ENCODE measurements at regions not wholly inside any gene's neighbourhood (a gene's known extent, or its start where the extent isn't known, plus 50 kb on each side); places are given as distances from the start of the nearest gene placed in this dataset.
"Not testable (repeated sequence)": the region's sequence is repeated elsewhere in the genome, so short reads cannot be mapped to it uniquely, and the experiment has no call there.

DNA sequence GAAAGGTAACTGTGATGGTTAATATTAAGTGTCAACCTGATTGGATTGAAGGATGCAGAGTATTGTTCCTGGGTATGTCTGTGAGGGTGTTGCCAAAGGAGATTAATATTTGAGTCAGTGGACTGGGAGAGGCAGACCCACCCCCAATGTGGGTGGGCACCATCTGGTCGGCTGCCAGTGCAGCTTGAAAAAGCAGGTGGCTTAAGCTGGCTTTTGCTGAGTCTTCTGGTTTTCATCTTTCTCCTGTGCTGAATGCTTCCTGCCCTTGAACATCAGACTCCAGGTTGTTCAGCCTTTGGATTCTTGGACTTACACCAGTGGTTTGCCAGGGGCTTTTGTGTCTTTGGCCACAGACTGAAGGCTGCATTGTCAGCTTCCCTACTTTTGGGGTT is 243.2 kb downstream of the ATXN7L3B start:
- in situ Hi-C loops (cut with MboI; ENCODE audit: low pct_unique_long_range_greater_than_20kb, low sequenced_read_pairs); DNase-seq: not testable (repeated sequence)

DNA sequence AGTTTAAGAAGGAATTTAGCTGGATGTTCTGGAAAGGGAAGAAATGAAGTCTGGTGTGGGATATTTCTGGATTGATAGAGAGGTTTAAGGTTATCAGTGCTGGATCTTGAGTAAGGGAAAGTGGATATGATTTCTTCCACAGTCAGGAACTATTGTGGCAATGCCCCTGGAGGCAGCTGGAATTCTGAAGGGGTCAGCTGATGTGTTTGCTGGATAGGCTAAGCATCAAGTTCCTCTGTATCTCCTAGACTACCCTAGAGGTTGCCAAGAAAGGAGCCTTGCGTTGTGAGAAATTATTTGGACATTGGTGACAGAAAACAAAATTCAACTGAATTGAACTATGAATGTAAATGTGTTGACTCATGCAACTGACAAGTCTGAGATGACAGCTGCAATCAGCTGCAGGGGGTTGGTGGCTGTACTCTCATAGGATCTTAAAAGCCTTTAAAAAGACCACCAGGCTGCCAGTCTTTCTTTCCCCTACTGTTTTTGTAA is 244.4 kb downstream of the ATXN7L3B start:
- in situ Hi-C loops (cut with MboI; ENCODE audit: low pct_unique_long_range_greater_than_20kb, low sequenced_read_pairs) = no loop called here
- no peak for DNase-seq

- in situ Hi-C loops (cut with MboI; ENCODE audit: low pct_unique_long_range_greater_than_20kb, low sequenced_read_pairs) = no loop called here
- DNase-seq = no peak
Measured at GRCh38 chr12:74790931-74791330, 253.3 kb downstream of the ATXN7L3B start.

DNA sequence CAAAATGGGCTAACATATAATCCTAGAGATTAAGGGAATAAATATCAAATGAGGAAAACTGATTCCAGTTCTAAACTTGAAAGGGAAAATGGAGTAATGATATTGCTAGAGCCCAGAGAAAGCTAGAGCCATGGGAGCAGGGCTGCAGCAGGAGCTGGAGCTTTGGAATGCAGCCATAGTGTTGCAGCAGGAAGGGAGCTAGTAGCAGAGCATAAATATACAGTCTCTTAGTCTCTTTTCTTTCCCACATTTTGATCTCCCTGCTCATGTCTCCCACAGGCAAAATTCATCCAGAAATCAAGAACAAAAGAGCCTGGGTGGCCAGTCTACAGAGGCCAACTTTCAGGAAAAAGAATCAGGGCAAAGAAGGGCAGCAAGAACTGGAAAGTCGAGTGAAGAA is 253.7 kb downstream of the ATXN7L3B start:
- in situ Hi-C loops (cut with MboI; ENCODE audit: low pct_unique_long_range_greater_than_20kb, low sequenced_read_pairs) = no loop called here
- no peak for DNase-seq

DNA sequence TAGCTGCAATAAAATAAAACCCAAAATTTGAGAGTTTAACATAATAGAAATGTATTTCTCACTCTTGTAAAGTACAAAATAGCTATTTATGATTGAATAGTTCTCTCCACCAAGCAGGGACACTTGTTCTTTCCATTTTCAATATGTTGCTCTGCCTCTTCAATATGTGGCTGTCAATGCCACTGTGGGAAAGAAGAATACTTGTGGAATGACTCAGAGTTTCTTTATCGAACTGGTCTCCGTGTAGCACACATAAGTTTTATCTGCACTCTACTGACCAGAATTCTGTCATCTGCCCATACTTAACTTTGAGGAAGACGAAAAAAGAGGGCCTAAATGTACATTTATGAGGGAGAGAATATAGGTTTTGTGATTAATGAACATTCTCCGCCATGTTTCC is 256.9 kb downstream of the ATXN7L3B start:
- in situ Hi-C loops (cut with MboI; ENCODE audit: low pct_unique_long_range_greater_than_20kb, low sequenced_read_pairs) = no loop called here

DNA sequence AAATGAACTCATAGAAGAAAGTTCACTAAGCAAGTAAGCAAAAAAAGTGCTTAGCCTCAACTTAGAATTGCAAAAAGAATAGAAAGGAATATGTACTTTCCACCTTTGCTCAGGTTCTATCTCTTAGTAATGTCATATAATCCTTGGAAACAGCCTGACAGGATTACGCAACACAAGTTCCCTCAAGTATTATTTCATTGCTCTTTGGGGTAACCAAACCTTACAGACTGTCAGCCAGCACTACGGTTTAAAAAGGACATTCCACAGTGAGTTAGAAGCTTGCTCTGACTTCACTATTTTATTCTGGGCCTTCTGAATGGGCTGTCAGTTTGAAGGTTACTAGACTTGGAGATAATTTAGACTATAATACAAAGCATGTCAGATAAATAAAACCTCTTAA is 264.0 kb downstream of the ATXN7L3B start:
- in situ Hi-C loops (cut with MboI; ENCODE audit: low pct_unique_long_range_greater_than_20kb, low sequenced_read_pairs) = no loop called here
- no peak for DNase-seq

More for the DNA sequence above, 256.9 kb downstream of the ATXN7L3B start:
- no peak for DNase-seq

DNA sequence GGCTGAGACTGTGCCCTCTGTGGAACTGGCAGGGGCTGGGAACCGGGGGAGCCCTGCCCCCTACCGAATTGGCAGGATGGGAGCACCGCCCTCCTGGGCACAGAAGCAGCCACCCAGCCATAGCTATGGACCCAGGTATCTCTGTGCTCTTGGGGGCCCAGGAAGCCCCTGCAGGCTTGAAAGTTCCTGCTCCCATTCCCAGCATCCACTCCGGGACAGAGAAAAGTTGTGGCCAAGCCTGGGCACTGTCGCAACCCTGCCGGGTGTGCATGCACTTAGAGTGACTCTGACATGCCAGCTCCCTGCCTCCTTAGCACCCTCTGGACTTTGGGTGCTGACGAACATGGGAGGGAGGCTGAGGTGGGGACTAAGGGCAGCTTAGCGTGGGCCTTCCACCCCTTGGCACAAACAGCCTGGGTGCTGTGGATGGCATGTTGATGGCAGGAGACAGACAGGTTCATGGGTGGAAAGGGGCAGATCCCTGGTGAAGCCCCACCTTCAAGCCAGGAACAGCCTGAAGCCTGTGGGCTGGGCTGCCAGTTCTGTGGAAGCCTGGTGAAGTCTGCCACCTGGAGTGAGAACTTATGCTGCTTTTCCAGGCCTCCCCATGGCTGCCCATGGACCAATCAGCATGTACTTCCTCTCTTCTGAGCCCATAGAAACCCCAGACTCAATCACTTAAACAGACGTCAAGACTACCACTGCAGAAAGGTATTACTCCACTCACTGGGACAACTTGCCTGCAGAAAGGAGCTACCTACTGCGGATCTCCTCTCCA is 279.0 kb downstream of the ATXN7L3B start:
- peak; percentile 1 for DNase-seq
- in situ Hi-C loops (cut with MboI; ENCODE audit: low pct_unique_long_range_greater_than_20kb, low sequenced_read_pairs) = no loop called here

DNA sequence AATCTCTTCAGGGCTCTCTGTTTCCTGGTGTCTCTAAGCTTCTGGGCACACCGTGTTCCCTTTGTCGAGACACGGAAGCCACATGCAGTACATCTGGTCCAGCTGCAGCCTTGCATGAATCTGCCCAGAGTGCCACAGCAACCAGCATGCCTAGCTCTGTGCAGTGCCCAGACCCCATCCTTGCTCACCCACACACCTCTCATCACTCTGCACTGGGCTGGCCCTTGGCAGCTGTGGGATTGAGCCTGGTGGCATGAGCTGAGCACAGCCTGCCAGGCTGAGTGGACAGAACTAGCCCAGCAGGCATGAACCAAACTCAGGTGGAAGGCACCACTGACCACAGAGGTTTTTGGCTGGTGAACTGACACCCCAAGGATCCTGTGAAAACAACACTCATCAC is 279.9 kb downstream of the ATXN7L3B start:
- in situ Hi-C loops (cut with MboI; ENCODE audit: low pct_unique_long_range_greater_than_20kb, low sequenced_read_pairs) = no loop called here
- DNase-seq = no peak

- in situ Hi-C loops (cut with MboI; ENCODE audit: low pct_unique_long_range_greater_than_20kb, low sequenced_read_pairs) = no loop called here
- no peak for DNase-seq
Measured at GRCh38 chr12:74818412-74818811, 280.8 kb downstream of the ATXN7L3B start.

- in situ Hi-C loops (cut with MboI; ENCODE audit: low pct_unique_long_range_greater_than_20kb, low sequenced_read_pairs) = no loop called here
- no peak for DNase-seq
Measured at GRCh38 chr12:74820324-74820723, 282.7 kb downstream of the ATXN7L3B start.

DNA sequence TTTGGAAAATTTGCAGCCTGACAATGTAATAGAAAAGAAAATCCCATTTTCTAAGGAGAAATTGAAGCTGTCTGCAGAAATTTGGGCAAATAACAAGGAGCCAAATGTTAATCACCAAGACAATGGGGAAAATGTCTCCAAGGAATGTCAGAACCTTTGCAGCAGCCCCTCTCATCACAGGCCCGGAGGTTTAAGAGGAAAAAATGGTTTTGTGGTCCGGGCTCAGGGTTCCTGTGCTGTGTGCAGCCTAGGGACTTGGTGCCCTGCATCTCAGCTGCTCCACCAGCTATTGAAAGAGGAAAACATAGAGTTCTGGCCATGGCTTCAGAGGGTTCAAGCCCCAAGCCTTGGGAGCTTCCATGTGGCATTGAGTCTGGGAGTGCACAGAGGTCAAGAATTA is 298.9 kb downstream of the ATXN7L3B start:
- in situ Hi-C loops (cut with MboI; ENCODE audit: low pct_unique_long_range_greater_than_20kb, low sequenced_read_pairs) = no loop called here
- DNase-seq = no peak

GRCh38 chr12:74846116-74846515 is 308.5 kb downstream of the ATXN7L3B start:
- DNase-seq = no peak
- in situ Hi-C loops (cut with MboI; ENCODE audit: low pct_unique_long_range_greater_than_20kb, low sequenced_read_pairs) = no loop called here

- in situ Hi-C loops (cut with MboI; ENCODE audit: low pct_unique_long_range_greater_than_20kb, low sequenced_read_pairs) = no loop called here
- DNase-seq = no peak
Measured at GRCh38 chr12:74847169-74847568, 309.5 kb downstream of the ATXN7L3B start.

- in situ Hi-C loops (cut with MboI; ENCODE audit: low pct_unique_long_range_greater_than_20kb, low sequenced_read_pairs) = no loop called here
- DNase-seq = no peak
Measured at GRCh38 chr12:74848006-74848405, 310.4 kb downstream of the ATXN7L3B start.

DNA sequence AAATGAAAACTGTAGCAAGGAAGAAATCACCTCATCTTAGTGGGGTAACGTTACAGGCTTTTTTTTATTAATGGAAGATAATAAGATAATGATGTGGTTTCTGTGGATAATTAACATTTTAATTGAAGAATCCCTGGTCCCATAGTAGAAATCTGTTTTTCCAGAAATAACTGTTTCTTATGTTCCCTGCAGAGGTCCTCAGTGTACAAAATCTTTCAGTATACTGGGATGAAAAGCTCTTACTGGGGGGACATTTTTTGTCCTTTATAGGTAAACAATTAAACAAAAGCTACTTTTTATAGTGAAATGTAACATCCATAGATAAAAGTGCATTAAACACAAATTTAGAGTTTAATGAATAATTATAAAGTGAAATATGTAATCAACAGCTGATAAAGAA is 312.2 kb downstream of the ATXN7L3B start:
- in situ Hi-C loops (cut with MboI; ENCODE audit: low pct_unique_long_range_greater_than_20kb, low sequenced_read_pairs) = no loop called here
- no peak for DNase-seq

GRCh38 chr12:74871817-74872216 is 334.2 kb downstream of the ATXN7L3B start:
- in situ Hi-C loops (cut with MboI; ENCODE audit: low pct_unique_long_range_greater_than_20kb, low sequenced_read_pairs) = no loop called here
- no peak for DNase-seq

DNA sequence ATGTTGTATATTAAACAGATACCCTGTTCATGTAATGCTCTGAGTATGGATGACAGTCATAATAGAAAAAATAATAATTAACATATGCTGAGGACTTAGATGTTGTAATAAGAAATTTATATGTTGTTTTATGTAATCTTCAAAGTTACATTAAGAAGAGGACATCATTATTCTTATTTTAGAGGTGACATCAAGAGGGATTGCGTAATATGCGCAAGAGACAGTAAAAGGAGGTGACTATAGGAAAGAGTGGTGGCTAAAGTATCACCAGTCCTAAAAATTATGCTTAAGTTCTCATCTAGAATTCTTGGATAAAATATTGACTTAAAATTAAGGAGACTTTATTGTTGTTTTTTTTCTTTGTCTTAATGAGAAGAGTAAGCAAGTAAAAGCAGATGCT is 323.9 kb downstream of the KCNC2 start:
- in situ Hi-C loops (cut with MboI; ENCODE audit: low pct_unique_long_range_greater_than_20kb, low sequenced_read_pairs) = no loop called here
- no peak for DNase-seq

- in situ Hi-C loops (cut with MboI; ENCODE audit: low pct_unique_long_range_greater_than_20kb, low sequenced_read_pairs) = no loop called here
- DNase-seq = no peak
Measured at GRCh38 chr12:74889073-74889472, 320.6 kb downstream of the KCNC2 start.

DNA sequence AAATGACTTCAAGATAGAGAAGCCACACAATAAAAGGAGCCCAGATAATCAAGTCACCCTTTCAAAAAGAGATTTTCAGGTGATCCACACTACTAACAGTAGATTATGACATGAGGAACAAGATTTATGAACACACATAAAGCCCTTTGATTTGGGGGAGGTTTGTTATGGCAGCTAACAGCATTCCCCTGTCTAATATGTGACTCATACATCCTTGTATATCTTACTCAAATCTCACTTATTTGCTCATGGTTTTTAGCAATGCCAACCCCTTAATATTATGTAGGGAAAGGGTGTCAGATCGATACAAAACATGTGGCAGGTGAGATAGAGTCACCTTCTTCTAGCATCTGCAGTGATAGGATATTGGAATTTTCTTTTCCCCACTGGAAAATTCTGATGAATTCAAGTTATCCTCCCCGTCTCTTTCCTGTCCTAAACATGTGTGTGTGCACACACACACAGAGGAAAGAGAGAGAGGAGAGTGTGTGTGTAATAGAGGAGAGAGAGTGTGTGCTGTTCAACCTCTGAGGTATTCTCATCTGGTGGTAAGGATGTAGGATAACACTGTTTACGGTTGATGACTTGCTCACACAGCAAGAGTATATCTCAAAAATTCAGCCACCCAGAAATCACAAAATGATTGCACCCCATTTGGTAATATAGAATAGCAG is 319.9 kb downstream of the KCNC2 start:
- DNase-seq = no peak
- in situ Hi-C loops (cut with MboI; ENCODE audit: low pct_unique_long_range_greater_than_20kb, low sequenced_read_pairs) = no loop called here

- in situ Hi-C loops (cut with MboI; ENCODE audit: low pct_unique_long_range_greater_than_20kb, low sequenced_read_pairs) = no loop called here
- DNase-seq = no peak
Measured at GRCh38 chr12:74890237-74890599, 319.4 kb downstream of the KCNC2 start.

Measured in KBM-7 (cell line).